ENCODE measurements at regions not wholly inside any gene's neighbourhood (a gene's known extent, or its start where the extent isn't known, plus 50 kb on each side); places are given as distances from the start of the nearest gene placed in this dataset.

- Histone ChIP-seq H3K27me3 (ENCODE audit: insufficient read depth, low read depth, severe bottlenecking) (no peaks in the 10 kb centered on the region), H3K9me3 (ENCODE audit: severe bottlenecking) (no peaks in the 10 kb centered on the region), H3K4me3 (ENCODE audit: low read depth, low read length) (no peak overlapping the region), H3K27ac (no peak overlapping the region), H3K36me3 (no peaks in the 10 kb centered on the region)
- no peak for DNase-seq
- TF ChIP-seq, protein P1, sequence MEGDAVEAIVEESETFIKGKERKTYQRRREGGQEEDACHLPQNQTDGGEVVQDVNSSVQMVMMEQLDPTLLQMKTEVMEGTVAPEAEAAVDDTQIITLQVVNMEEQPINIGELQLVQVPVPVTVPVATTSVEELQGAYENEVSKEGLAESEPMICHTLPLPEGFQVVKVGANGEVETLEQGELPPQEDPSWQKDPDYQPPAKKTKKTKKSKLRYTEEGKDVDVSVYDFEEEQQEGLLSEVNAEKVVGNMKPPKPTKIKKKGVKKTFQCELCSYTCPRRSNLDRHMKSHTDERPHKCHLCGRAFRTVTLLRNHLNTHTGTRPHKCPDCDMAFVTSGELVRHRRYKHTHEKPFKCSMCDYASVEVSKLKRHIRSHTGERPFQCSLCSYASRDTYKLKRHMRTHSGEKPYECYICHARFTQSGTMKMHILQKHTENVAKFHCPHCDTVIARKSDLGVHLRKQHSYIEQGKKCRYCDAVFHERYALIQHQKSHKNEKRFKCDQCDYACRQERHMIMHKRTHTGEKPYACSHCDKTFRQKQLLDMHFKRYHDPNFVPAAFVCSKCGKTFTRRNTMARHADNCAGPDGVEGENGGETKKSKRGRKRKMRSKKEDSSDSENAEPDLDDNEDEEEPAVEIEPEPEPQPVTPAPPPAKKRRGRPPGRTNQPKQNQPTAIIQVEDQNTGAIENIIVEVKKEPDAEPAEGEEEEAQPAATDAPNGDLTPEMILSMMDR (IDR thresholded peaks at IDR 0.05; ENCODE audit: low read depth, low read length), result no peak
These were observed 86.9 kb upstream of the RPS23 start for GRCh38 chr5:82365026-82365425.

GRCh38 chr5:82364497-82364896 lies 86.3 kb upstream of the RPS23 start:
- DNase-seq, result no peak
- no peak overlapping the region for H3K4me3 ChIP-seq (ENCODE audit: low read depth, low read length)
- H3K36me3 ChIP-seq, result no peaks in the 10 kb centered on the region
- no peaks in the 10 kb centered on the region for H3K27me3 ChIP-seq (ENCODE audit: insufficient read depth, low read depth, severe bottlenecking)
- H3K27ac ChIP-seq, result no peak overlapping the region
- no peaks in the 10 kb centered on the region for H3K9me3 ChIP-seq (ENCODE audit: severe bottlenecking)
- TF ChIP-seq, protein P1 (IDR thresholded peaks at IDR 0.05; ENCODE audit: low read depth, low read length), result peak; percentile 24; the same call in 1 of the 2 replicates

DNA sequence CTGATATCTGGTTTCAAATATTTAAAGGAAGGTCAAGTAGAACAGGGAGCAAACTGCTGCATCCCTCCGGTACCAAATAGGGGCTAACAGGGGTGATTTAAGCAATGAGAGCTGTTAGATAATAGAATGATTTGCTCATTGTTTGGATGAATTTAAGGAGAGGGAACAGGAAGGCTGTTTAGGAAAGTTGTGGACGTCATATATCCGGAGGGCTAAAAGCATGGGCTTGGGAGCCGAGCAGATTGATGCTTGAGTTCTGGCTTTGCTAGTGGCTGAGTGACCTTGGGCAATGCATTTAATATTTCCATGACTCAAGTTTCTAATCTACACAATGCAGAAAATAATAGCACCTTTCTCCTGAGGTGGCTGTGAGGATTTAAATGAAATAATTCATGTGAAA lies 85.4 kb upstream of the RPS23 start:
- no peaks in the 10 kb centered on the region for H3K27me3 ChIP-seq (ENCODE audit: insufficient read depth, low read depth, severe bottlenecking)
- H3K4me3 ChIP-seq (ENCODE audit: low read depth, low read length), result no peak overlapping the region
- TF ChIP-seq, protein P1 (IDR thresholded peaks at IDR 0.05; ENCODE audit: low read depth, low read length), result no peak
- no peak for DNase-seq
- H3K27ac ChIP-seq, result no peak overlapping the region
- no peaks in the 10 kb centered on the region for H3K9me3 ChIP-seq (ENCODE audit: severe bottlenecking)
- no peaks in the 10 kb centered on the region for H3K36me3 ChIP-seq

GRCh38 chr5:82362636-82363035 lies 84.5 kb upstream of the RPS23 start:
- TF ChIP-seq, protein P1 (IDR thresholded peaks at IDR 0.05; ENCODE audit: low read depth, low read length), result no peak
- Histone ChIP-seq H3K9me3 (ENCODE audit: severe bottlenecking) (no peaks in the 10 kb centered on the region), H3K27ac (no peak overlapping the region), H3K27me3 (ENCODE audit: insufficient read depth, low read depth, severe bottlenecking) (no peaks in the 10 kb centered on the region), H3K36me3 (no peaks in the 10 kb centered on the region), H3K4me3 (ENCODE audit: low read depth, low read length) (no peak overlapping the region)
- DNase-seq, result no peak

DNA sequence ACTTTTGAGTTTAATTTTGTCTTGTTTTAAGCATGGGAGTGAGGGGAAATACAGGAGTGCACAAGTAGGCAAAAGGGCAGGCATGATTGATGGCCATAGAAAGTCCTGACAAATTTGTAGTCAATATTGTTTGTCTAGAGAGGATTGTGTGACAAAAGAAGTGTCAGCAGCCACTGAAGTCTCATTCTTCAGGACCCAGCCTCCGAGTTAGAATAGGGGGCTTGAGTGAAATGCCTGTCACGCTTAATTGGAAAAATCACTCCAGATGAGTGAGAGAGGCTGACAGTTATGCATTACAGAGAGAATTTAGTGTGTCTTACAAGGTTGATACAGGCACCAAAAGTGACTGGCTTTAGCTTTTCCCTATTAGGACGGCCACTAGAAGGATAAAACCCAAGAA lies 81.9 kb upstream of the RPS23 start:
- Histone ChIP-seq H3K27ac (no peak overlapping the region), H3K4me3 (ENCODE audit: low read depth, low read length) (no peak overlapping the region), H3K9me3 (ENCODE audit: severe bottlenecking) (no peaks in the 10 kb centered on the region), H3K36me3 (no peaks in the 10 kb centered on the region), H3K27me3 (ENCODE audit: insufficient read depth, low read depth, severe bottlenecking) (no peaks in the 10 kb centered on the region)
- no peak for DNase-seq
- TF ChIP-seq, protein P1 (IDR thresholded peaks at IDR 0.05; ENCODE audit: low read depth, low read length), result no peak

GRCh38 chr5:82359272-82359671 lies 81.1 kb upstream of the RPS23 start:
- Histone ChIP-seq H3K36me3 (no peaks in the 10 kb centered on the region), H3K9me3 (ENCODE audit: severe bottlenecking) (no peaks in the 10 kb centered on the region), H3K27ac (no peak overlapping the region), H3K4me3 (ENCODE audit: low read depth, low read length) (no peak overlapping the region), H3K27me3 (ENCODE audit: insufficient read depth, low read depth, severe bottlenecking) (no peaks in the 10 kb centered on the region)
- no peak for DNase-seq
- TF ChIP-seq, protein P1 (IDR thresholded peaks at IDR 0.05; ENCODE audit: low read depth, low read length), result no peak

Data from WERI-Rb-1 (cell line).